Right lung (tissue), 2 donors: ENCODE measurements at regions not wholly inside any gene's neighbourhood (a gene's known extent, or its start where the extent isn't known, plus 50 kb on each side); places are given as distances from the start of the nearest gene placed in this dataset.
"Not testable (repeated sequence)": the region's sequence is repeated elsewhere in the genome, so short reads cannot be mapped to it uniquely, and the experiment has no call there.

Experiments
- DNase-seq, 2 donors: peaks; one replicate each; pipeline ENCODE4 v3.0.0-alpha.2; 2013

DNA sequence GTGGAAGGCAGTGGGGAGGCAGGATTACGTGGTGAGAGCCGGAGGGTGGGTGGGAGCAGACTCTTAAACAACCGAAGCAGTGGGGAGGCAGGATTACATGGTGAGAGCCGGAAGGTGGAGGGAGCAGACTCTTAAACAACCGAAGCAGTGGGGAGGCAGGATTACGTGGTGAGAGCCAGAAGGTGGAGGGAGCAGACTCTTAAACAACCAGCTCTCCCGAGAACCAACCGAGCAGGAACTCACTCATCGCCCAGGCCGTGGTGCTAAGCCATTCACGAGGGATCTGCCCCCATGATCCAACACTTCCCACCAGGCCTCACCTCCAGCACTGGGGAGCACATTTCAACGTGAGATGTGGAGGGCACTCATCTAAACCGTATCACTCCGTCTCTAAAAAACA is 87.7 kb downstream of the RTP5 start:
- DNase-seq, result no peak

DNA sequence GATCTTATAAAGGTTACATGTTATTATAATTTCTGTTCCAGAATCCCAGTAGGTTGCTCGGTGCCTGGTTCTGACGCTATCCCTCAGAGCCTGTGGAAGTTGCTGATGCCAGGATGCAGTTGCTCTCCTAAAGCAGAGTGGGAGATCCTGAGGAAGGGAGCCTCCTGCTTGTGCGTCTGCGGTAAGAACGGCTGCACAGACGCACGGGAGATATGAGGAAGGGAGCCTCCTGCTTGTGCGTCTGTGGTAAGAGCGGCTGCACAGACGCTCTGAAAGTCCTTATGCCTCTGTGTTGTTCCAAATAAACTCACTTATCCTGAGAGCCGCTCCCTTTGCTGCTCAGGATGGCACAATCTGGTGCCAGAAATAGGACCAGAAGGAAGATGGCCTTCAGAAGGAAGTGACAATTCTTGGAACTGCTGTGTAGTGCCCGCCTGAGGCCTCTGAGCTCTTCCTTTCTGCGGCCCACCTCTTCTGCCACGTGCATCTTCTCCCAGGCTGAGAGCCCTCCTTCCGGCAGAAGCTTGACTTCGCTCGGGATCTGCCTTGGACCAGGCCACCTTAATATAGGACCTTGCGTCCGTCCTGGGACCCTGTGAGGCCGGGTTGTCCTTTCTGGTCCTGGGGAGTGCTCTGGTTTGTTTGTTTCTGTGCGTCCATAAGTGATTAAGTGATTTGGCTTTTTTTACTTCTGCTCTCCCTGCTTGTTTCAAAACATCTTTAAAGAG is 89.5 kb downstream of the RTP5 start:
- DNase-seq, result no peak

DNA sequence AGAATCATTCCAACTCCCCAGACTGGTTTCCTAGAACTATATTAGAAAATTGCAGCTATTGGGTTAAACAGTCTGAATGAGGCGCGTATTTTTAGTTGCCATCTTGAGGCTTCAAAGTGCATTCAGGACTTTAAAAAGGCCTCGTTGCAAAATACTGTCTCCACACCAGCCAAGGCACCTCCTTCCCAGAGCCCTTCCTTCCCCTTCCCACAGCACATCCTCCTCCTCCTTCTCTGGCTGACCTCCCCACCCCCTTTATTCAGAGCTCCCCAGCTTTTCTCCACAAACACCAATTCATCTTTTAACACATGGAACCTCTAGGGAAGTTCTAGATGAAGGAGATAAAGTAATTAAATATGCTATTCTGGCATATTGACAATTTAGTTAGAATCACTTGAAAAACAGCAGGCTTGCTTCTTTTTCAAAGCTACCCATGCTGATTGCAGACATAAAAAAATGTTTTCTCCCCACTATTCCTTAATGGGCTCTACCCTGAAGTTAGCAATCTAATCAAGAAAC is 90.3 kb downstream of the RTP5 start:
- DNase-seq, result peak in 1 of 2 donors; percentile 22

DNA sequence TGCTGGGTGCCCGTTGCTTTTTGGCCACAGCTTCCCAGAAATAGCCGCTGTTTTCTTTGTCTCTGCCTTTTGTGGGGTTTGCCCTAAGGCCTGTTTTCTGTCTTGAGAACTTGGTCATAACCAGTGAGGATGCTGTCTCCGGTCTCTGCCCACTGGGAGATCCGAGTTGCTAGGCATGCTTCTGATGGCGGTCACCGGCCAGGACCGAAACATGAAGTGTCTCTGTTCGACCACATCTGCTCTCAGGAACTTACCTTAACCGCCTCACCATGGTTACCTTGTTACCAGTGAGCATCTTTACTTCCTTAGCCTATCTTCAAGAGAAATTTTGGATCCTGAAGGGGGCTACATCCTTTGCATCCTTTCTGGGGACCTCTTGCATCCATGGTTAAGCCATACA is 91.9 kb downstream of the RTP5 start:
- no peak for DNase-seq

DNA sequence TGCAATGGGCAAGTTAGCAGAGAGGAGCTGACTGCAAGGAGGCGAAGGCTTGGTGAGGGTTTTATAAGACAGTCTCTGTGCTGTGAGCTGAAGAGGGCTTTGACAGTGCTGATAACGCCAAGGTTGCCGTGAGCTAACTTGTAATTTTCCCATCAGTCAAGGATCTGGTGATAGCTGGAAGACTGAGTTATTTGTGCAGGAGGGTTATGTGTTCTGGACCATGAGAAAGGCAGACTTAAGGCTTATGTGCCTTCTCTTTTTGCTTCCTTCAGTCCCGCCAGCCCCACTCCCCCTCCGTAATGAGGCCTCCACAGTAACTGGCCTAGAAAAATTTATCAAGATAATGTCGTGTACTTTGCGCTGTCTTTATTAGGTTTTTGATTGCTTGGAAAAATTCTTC is 94.6 kb downstream of the RTP5 start:
- DNase-seq, result no peak

DNA sequence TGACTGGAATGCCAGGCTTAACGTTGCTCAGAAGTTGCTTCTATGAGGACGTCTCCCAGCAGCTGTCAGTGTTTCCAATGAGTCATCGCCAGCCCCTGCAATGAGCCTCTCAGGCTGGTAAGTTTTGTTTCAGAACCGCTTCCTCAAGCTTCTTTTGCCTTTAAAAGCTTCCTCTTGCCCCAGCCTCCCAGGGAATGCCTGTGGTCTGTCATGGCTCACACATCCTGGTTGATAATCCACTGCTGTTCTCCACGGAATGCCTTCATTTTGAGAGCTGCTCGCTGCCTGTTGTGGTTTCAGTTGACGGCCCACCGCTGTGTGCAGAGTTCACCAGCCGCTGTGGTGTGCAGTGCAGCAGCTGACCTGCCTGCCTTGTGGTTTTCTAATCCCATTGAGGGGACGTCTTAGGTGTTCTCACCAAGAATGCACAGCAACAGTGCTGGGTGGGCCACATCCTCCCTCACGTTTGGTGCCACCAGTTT is 96.4 kb downstream of the RTP5 start:
- no peak for DNase-seq

DNA sequence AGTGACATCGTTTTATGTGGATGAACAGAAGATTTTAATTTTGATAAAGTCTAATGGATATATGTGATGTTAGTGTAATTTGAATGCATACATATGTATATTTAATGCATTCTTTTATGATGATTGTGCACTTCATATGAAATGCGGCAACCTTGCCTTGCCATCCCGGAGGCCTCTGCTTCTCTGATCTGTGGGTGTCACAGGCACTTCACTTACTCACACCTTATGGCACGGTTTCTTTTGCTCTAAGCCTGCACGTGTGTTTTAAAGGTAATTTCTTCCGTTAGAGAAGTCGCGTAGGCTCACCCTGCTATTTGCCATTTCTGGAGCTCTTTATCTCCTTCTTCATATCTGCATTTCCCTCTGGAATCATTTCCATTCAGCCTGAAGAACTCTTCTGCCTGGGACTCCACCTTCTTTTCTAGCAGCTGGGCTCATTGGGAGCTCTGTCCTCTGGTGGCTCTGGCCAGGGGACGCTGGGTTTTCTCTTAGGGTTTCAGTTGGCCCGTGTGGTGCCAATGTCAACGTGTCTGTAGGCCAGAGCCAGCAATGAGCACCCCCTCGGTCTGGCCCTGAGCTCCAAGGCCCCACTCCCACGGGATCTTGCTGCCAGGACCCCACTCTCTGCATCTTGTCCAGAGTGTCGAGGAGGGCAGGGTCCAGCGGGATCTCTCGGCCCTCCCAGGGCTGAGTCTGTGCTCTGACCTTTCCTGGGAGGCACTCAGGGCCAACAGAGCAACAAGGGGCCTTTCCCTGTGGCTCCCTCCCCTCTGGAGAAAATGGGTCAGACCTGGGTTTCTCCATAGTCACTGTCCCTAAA is 97.3 kb downstream of the RTP5 start:
- no peak for DNase-seq

DNA sequence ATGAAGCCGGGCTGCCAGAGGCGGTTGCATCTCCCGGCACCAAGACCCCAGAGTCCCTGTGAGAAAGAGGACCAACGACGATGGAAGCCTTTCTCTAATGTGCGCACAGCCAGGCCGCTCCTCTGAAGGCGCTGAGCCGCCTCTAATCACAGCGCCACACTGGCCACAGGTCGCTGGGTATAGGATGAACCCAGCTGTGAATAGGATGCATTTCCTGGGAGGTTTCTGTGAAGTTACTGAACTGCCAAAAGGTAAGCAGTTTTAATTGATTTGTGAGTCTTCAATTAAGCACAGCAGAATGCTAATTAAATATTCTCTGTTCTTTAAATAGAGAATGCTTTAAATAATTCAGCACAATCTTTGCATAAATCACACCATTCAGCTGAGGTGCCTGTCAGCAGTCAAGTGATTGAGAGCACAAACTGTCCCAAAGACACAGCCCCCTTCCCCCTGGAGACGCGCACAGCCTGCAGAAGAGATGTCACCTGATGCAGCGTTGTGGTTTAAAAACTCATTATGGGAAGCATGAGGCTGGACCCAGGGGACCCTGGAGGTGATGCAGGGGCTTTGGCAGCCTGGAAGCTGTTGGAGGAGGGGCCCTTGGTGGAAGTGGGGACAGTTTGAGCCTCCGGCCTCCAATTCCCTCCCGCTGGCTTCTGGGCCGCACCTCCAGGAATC is 98.1 kb downstream of the RTP5 start:
- no peak for DNase-seq

DNA sequence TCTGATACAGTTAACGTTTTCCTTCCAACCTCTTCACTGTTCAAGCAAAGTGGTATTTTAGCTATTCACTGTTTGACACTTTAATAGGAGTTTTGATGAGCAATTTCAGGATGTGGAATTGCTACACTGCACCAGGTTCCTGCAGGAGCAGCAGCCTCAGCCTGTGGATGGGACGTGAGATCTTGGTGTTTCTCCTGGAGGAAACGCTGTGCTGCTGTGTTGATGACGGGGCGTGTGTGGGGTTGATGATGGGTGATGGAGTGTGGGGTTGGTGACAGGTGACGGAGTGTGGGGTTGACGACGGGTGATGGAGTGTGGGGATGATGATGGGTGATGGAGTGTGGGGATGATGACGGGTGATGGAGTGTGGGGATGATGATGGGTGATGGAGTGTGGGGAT is 98.9 kb downstream of the RTP5 start:
- DNase-seq, result no peak

DNA sequence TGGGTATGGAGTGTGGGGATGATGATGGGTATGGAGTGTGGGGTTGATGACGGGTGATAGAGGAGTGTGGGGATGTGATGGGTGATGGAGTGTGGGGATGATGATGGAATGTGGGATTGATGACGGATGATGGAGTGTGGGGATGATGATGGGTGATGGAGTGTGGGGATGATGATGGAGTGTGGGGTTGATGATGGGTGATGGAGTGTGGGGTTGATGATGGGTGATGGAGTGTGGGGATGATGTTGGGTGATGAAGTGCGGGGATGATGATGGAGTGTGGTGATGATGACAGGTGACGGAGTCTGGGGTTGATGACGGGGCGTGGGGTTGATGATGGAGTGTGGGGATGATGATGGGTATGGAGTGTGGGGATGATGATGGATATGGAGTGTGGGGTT is 99.7 kb downstream of the RTP5 start:
- not testable (repeated sequence) for DNase-seq

DNA sequence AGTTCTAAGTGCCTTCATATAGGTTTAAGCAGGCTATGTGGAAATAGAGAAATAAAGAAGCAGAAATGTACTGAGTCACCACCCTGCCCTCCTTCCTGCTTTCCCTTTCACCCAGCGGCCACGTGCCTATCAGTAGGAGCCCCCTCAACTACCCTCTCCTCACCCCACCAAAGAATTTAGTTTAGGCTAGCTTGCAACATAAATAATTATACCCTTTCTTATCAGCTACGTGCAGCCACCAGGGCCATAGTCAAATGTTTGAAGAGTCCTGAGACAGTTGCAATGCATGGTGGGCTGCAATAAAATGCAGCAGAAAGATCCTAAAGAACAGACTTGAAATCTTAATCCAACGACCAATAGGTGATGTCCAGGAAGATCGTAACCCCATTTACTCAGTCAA is 101.2 kb downstream of the RTP5 start:
- no peak for DNase-seq

DNA sequence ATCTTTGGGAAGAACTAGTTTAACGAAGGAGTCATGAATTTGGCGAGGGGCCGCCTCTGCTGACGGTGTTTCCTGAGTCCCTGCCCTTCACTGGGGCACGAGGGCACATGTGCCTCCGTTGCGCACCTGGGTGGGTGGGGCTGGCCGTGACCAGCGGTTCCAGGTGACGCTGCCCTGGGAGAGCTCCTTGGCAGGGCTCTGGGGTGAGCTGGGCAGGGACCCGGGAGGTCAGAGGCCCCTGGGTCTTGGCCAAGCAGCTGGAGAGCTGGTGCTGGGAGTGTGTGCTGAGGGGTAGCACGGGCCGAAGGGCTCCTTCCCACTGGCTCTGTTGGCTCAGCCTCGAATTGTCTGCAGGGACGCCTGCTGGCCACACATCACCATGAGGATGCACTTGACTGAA is 104.6 kb downstream of the RTP5 start:
- DNase-seq, result no peak

DNA sequence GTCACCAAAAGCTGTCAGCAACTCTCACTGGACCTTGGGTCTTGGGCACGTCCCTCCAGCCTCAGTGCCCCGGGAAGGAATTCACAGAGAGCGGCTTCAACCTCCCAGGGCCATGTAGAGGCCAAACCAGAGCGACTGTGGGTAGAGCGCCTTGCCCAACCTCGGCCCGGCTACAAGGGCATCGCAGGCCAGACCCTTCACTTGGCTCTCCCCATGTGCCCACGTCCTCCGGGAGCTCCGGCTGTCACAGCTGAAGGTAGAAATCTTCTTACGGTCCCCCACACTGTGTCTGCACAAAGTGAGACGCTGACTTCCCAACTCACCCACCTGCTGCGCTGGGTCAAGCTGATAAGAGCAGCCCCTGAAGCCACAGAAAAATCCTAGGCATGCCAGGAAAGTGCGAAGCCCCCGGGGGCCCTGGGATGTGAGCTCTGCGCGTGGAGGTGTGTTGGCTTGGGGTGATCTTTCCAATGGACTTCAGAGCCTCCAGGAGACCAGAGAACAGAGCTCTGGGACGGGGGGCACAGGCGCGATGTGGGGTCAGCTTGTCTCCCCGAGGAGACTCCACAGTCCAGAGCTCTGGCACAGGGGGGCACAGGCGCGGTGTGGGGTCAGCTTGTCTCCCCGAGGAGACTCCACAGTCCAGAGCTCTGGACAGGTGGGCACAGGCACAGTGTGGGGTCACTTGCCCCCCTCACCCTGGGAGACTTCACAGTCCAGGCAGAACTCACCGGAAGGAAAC is 105.5 kb downstream of the RTP5 start:
- no peak for DNase-seq

DNA sequence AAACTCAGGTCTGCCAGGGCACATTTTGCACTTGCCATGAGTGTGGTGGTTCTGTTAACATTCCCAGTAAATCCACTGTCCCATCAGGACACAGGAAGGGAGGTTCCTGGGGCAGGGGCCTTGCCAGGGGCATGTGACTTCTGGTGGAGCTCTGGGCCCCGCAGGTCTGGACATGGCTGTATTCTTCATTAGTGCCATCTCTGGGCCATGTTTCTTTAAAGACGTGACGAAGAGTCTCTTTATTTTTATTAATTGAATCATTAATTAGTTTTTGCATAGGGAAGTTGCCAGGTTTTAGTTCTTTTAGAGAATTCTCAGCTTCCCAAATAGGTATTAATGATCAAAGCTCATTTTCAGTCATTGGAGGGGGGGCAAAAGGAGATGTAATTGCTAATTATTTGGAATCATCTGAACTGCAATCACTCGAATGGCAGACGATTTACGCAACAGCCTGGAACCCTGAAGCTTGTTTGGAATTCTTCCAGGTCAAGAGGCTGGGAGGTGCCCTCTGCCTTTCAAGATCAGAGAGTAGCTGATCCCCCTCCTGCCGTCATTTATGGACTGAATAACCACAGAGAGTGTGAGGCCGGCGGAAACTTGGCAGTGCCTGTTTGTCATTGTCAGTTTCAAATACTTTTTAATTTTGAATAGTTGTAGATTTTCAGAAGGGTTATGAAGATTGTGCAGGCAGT is 106.2 kb downstream of the RTP5 start:
- peak in 1 of 2 donors; percentile 13 for DNase-seq

DNA sequence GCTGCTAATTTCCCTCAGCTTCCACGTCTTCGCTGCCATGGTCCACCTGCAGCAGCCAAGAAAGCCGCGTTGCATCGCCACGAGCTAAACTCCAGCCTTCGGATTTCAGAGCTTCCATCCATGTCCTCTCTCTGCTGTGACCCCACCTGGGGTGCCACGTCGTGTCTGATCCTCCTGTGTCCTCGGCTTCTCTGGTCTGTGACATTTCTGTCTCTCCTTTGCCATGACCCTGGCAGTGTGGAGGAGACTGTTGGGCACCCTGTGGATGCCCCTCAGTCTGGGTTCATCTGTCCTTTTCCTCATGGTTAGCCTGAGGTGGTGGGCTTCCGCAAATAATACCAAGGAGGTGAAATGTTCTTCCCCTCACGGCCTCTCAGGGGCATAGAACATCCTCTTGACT is 106.8 kb downstream of the RTP5 start:
- DNase-seq, result no peak

DNA sequence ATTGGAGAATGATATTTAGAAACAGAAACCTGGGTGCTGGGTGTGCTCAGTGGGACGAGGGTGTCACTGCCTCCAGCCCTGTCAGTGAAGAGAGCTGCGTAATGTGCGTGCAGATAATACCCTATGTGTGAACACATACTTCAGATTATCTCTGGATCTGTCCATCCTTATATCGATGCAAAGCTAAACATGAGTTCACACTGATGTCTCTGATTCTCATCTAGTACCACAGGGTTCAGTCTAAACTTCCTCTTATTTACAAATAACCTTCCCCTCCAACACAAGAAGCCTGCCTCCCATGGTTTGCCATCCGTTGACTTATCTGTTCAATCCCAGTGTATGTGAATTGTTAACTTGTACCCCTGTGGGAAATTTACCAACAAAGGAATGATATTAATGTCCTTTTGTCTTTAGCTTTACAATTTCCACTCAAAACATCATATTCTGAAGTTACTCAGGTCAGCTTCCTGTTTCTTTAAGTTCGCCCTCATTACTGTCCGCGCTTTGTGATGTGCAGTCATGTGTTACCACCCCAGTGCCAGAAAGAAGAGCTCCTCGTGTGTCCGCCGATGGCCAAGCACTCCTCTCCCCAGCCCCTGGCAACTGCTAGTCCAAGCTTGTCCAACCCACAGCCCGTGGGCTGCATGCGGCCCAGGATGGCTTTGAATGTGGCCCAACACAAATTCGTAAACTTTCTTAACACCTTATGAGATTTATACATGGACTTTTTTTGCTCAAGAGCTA is 108.2 kb downstream of the RTP5 start:
- no peak for DNase-seq

DNA sequence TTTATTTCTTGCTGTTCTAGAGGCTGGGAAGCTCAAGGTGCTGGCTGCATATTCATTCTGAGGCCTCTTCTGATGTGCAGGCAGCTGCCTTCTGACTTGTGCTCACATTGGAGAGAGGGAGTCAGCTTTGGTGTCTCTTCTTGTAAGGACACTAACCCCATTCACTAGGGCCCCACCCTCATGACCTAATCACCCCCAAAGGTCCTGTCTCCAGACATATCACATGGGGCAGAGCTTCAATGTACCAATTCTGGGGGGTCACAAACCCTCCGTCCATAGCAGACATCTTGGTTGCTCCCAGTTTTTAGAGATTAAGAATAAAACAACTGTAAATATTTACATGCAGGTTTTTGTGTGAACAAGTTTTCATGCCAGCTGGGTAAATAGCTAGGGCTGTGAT is 109.1 kb downstream of the RTP5 start:
- DNase-seq, result no peak

DNA sequence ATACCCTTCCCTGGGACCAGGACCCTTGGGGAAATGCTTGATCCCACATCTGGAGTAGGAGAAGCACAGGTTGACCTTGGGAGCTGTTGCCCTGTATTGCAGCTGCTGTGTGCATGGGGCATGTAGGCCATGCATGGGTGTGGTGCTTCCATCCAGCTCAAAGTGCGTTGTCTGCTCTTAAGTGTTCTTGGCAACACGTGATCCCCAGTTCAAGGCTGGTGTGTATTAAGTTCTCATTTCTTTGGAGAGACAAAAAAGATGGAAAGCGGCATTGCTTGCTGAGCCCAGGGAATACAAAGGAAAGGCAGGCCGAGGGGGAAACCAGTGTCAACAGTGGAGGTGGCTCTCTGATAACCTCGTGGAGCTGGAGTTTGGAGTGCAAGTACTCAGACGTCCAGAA is 110.7 kb downstream of the RTP5 start:
- no peak for DNase-seq

DNA sequence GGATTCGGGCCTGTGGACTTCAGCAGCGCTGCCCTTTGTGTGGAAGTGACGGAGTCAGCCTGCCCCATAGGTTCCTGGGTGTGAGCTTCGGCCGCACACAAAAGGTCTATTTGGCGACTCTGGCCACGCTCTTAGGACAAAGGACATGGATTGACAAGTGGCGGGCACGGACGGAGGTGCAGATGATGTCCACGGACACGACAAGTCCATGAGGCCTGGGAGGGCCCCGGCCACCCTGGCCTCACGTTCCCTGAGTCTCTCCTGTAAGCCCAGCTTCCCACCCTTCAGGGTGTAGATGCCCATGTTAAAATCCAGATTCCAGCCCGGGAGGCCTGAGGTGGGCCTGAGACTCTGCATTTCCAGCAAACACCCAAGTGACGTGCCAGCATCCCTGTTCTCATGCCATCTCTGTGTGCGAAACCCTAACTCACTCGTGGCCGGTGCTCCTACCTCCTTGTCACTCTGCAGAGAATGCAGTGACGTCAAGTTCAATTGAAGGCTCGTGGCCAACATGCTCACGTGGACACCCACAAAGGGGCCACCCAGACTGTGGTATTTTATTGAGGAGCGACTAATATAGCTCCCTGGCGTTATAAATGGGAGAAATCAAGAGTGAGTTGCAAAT is 111.7 kb downstream of the RTP5 start:
- no peak for DNase-seq
